CD1c-positive myeloid dendritic cell (primary cell): ENCODE measurements at regions not wholly inside any gene's neighbourhood (a gene's known extent, or its start where the extent isn't known, plus 50 kb on each side); places are given as distances from the start of the nearest gene placed in this dataset.
"Not testable (repeated sequence)": the region's sequence is repeated elsewhere in the genome, so short reads cannot be mapped to it uniquely, and the experiment has no call there.

ENCODE experiments used
- DNase-seq: peaks from one replicate; pipeline ENCODE4 v3.0.0-alpha.2; 2016; ENCODE audit errors: extremely low spot score

- DNase-seq: no peak
These were observed 613.8 kb downstream of the ZWINT start for GRCh38 chr10:55747244-55747643.

- DNase-seq: no peak
These were observed 615.1 kb downstream of the ZWINT start for GRCh38 chr10:55746002-55746401.

DNA sequence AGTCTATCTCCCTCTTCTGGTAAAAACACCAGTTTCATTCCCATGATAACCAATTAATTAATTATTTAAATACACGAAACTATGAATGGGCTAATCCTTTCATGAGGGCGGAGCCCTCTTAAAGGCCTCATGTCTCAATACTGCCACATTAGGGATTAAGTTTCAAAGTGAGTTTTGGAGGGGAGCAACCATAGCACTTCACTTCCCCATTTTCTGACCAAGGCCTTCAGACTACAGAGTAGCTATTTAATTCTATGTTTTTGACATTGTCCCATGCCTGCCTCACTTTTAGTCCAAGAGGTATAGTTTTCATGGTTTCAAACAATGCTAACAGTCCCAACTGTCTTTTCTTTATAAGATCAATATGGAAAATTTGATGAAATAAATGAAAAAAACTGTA lies 618.6 kb downstream of the ZWINT start:
- no peak for DNase-seq

DNA sequence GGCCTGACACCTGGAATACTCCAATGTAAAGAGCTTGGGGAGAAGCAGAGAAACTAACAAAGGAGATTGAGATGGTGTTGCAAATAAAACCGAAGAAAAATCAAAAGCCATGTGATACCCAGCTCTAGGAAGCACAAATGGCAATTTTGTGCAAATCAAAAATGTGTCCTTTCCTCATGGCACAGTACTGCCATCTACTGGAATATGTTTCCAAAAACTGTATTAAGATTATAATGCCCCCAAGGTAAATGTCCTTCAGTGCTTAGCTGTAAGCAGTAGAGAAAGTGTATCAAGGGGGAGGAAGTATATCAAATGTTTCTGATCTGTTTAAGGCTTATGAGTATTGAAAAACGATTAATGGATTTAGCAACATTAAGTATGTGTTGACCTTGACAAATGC lies 620.3 kb downstream of the ZWINT start:
- DNase-seq: not testable (repeated sequence)

DNA sequence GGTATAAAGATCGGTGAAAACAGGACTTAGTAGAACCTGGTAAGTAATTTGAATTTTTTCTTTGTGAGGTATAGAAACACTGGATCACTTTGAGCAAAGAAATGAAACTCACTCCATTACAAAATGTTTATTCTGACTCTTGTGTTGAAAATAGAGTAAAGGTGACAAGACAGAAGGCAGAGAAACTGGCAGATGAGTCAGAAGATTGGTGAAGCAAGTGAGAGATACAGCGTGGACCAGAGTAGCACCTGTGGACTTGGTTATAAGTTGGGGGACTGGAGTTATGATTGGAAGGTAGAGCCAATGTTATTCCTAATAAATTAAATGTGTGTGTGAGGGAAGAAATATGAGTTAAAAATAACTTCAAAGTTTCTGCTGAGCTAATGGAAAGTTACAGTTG lies 620.9 kb downstream of the ZWINT start:
- DNase-seq: no peak

DNA sequence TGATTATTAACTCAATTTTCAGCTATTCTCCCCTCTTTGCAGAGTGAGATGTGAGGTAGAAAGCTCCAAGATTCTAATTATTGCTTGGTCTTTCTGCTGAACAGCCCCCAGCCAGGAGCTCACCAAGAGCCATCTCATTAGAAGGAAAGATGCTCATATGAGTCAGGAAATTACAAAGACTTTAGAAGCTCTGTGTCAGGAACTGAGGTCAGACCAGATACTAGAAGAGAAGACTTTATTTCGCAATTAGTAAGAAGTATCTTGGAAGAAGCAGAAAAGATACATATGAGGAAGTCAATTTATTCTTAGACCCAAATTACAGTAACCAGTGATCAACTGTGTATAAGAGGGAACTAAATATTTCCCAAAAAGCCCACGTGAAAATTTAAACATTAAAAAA lies 626.9 kb downstream of the ZWINT start:
- DNase-seq: no peak

- DNase-seq: no peak
These were observed 656.1 kb downstream of the ZWINT start for GRCh38 chr10:55704950-55705349.

- DNase-seq: no peak
These were observed 692.6 kb downstream of the ZWINT start for GRCh38 chr10:55668326-55668922.

DNA sequence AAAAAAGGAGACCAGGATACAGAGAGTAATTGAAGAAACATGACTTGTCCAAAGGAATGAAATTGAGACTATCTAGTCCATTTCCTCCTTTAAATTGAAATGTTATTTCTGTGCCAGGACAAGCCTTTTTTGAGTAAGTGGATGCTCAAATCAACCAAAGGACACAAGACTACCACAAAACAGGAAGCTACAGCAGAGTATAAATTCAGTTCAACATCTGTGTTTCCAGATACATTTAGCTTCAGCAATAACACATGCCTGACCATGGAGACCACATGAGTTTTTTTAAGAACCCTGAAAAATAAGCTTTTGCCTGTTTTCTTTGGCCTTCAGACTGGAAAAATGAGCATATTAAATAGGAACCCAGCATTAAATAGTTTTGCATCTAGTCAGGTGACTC lies 707.5 kb downstream of the ZWINT start:
- DNase-seq: no peak

GRCh38 chr10:55641601-55642000 lies 719.5 kb downstream of the ZWINT start:
- DNase-seq: no peak

- DNase-seq: no peak
These were observed 729.9 kb downstream of the ZWINT start for GRCh38 chr10:55631071-55631654.

- DNase-seq: no peak
These were observed 730.5 kb downstream of the ZWINT start for GRCh38 chr10:55630491-55631056.

GRCh38 chr10:55629793-55630490 lies 731.1 kb downstream of the ZWINT start:
- no peak for DNase-seq

DNA sequence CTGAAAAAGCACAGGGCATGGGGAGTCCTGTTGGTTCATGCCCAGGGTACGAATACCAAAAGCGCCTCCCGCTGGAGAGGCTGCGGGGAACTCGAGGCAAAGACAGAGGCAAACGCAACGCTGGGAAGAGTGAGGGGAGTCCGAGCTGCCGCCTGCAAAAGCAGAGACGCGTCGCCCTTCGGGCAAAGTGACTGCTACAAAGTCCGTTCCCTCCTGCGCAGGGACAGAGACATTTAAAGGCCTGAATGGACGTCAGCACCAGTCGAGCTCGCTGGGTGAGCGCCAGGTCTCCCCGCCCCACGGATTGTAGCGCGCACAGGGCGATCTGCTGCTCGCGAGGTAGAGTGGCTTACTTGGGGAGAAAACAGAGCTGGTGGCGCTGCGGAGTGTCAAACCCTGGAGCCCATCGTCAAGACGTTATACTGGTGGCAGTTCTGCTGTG lies 732.8 kb downstream of the ZWINT start:
- no peak for DNase-seq

DNA sequence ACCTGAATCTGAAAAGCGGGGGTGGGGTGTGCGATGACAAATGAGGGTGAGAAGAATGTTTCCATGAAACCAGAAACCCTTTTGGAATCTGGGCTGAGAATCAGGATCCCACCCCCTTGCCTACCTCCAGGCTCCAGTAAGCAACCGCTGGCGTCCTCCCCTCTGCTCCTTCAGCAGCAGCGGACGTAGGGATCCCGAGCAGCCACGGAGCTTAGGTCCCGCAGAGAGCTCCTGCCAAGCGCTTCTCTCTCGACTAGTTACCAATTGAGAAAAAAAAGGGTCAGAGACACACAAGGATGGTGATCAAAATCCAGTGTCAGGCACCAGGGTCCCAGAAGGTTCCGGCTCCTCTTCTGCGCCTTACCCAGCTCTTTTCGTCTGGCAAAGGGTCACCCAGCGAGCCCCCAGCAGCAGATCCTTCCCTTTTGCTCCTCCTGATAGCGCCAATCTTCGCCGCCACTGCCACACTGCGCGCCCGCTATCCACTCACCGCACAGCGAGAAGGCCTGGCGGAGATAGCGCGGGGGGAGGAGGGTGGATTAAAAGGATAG lies 733.5 kb downstream of the ZWINT start:
- no peak for DNase-seq

GRCh38 chr10:55601690-55602478 lies 759.2 kb downstream of the ZWINT start:
- DNase-seq: not testable (repeated sequence)

- DNase-seq: no peak
These were observed 750.6 kb upstream of the PCDH15 start for GRCh38 chr10:55551603-55552002.

GRCh38 chr10:55550236-55550635 lies 749.2 kb upstream of the PCDH15 start:
- no peak for DNase-seq

DNA sequence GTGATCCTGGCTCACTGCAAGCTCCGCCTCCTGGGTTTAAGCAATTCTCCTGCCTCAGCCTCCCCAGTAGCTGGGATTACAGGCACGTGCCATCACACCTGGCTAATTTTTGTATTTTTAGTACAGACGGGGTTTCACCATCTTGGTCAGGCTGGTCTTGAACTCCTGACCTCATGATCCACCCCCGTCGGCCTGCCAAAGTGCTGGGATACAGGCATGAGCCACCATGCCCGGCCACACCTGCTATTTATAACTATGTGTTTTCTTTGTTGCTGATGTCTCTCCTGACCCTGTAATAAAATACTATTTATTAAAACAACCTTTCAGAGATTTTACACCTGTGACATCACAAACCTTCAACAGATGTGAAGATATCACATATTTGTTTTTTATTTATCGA lies 736.5 kb upstream of the PCDH15 start:
- DNase-seq: not testable (repeated sequence)

DNA sequence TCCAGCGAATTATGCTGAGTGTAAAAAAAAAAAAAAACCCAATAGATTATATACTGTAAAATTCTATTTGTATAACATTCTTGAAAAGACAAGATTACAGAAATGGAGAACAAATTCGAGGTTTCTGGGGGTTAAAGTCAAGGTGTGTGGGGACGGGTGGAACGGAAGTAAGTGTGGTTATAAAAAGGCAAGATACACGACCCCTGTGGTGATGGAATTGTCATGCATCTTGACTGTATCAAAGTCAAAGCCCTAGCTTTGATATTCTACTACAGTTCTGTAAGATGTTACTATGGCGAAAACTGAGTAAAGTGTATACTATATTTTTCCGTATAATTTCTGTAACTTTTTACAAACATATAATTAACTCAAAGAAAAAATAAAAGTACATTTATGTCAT lies 718.2 kb upstream of the PCDH15 start:
- no peak for DNase-seq

GRCh38 chr10:55518416-55518815 lies 717.4 kb upstream of the PCDH15 start:
- not testable (repeated sequence) for DNase-seq

- no peak for DNase-seq
These were observed 708.1 kb upstream of the PCDH15 start for GRCh38 chr10:55509168-55509567.
